Sciatic nerve (tissue), 2 donors: ENCODE measurements at regions not wholly inside any gene's neighbourhood (a gene's known extent, or its start where the extent isn't known, plus 50 kb on each side); places are given as distances from the start of the nearest gene placed in this dataset.
"Not testable (repeated sequence)": the region's sequence is repeated elsewhere in the genome, so short reads cannot be mapped to it uniquely, and the experiment has no call there.

Experiments used
- ATAC-seq: fragments of 200-7000 bp; cut with Tn5 transposase; one replicate; pipeline ENCODE4 v1.9.1; 2020; ENCODE audit warnings: mild to moderate bottlenecking, moderate library complexity
- DNase-seq: peaks from one replicate; pipeline ENCODE4 v3.0.0-alpha.2; 2020; ENCODE audit warnings: low spot score
- intact Hi-C: fragments of 100-400 bp; cut with DNase I; formaldehyde crosslinking; loops from one replicate; pipeline ENCODE4 v1.14.2; 2022
- donor health status: DM: no; HTN: no; CAD: no.
- donor health status: DM: no; HTN: no; CAD: no.

GRCh38 chr20:56722042-56722441, 92.9 kb downstream of the TFAP2C start:
- ATAC-seq (peak; percentile 46), DNase-seq (no peak)
- intact Hi-C loops = no loop called here

- intact Hi-C loops = no loop called here
- ATAC-seq = no peak
- DNase-seq = no peak
Measured at GRCh38 chr20:56723331-56723730, 94.2 kb downstream of the TFAP2C start.

GRCh38 chr20:56724241-56724757, 95.2 kb downstream of the TFAP2C start:
- DNase-seq (no peak), ATAC-seq (no peak)
- intact Hi-C loops = no loop called here

DNA sequence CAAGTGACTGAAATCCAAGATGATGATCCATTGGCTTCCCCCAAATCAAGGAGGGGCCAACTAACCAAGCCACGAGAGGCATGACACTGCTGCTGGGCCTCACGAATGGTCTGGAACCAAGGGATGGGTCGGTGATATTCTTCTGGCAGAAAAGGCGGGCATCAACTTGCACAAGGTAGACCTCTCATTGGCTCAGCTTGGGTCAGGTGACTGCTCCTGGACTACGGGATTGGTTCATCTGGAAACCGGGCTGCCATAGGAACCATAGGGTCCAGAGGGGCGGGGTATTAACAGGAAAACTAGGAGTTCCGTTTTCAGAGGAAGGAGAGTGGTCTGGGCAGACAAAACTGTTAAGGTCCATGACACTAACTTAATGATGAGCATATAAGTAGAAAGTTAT, 100.9 kb downstream of the TFAP2C start:
- ATAC-seq (no peak), DNase-seq (no peak)
- intact Hi-C loops = no loop called here

- intact Hi-C loops = no loop called here
- ATAC-seq (no peak), DNase-seq (no peak)
Measured at GRCh38 chr20:56730996-56731395, 101.9 kb downstream of the TFAP2C start.

- no peak for ATAC-seq
- no peak for DNase-seq
- intact Hi-C loops = no loop called here
Measured at GRCh38 chr20:56731476-56731875, 102.4 kb downstream of the TFAP2C start.

- ATAC-seq = no peak
- intact Hi-C loops = no loop called here
- no peak for DNase-seq
Measured at GRCh38 chr20:56733967-56734366, 104.9 kb downstream of the TFAP2C start.

DNA sequence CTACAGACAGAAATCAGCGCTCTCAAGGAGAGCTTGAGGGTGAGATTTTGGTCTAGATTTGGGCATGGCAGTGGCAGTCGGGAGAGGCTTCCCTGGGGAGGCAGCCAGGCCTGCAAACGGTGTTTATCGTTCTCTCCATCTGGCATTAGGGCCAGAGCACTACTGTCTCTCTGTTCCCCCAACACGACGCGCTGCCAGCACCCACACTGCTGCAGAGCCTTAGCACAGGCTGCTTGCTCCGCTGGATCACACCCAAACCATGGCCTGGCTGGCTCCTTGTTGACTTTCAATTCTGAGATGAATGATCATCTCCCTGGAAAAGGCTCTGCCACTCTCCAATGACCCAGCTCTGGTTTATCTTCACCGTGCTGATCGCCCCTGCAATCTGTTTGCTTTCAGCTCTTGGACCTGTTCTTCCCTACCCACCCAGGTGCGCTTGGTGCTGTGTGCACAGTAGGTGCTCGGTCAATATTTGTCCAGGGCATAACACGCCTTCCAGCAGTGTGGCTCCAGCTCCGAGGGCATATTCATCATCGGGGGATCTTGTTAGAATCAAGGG, 106.1 kb downstream of the TFAP2C start:
- ATAC-seq = no peak
- DNase-seq = no peak
- intact Hi-C loops = no loop called here

- intact Hi-C loops = no loop called here
- ATAC-seq (no peak), DNase-seq (no peak)
Measured at GRCh38 chr20:56736285-56736857, 107.3 kb downstream of the TFAP2C start.

DNA sequence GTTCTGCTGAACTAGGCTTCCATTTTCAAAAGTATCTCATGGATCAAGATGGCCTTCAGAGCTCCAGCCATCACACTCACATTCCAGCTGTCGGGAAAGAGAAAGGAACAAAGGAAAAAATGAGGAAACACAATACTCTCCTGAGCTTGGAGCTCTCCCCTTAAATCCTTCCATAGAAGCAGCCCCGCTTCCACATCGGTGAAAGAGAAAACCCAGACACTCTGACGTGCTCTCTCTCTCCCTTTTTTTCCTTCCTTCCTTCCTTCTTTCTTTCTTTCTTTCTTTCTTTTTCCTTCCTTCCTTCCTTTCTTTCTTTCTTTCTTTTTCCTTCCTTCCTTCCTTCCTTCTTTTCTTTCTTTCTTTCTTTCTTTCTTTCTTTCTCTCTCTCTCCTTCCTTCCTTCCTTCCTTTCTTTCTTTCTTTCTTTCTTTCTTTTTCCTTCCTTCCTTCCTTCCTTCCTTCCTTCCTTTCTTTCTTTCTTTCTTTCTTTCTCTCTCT, 115.3 kb downstream of the TFAP2C start:
- DNase-seq, ATAC-seq, intact Hi-C loops: not testable (repeated sequence)

DNA sequence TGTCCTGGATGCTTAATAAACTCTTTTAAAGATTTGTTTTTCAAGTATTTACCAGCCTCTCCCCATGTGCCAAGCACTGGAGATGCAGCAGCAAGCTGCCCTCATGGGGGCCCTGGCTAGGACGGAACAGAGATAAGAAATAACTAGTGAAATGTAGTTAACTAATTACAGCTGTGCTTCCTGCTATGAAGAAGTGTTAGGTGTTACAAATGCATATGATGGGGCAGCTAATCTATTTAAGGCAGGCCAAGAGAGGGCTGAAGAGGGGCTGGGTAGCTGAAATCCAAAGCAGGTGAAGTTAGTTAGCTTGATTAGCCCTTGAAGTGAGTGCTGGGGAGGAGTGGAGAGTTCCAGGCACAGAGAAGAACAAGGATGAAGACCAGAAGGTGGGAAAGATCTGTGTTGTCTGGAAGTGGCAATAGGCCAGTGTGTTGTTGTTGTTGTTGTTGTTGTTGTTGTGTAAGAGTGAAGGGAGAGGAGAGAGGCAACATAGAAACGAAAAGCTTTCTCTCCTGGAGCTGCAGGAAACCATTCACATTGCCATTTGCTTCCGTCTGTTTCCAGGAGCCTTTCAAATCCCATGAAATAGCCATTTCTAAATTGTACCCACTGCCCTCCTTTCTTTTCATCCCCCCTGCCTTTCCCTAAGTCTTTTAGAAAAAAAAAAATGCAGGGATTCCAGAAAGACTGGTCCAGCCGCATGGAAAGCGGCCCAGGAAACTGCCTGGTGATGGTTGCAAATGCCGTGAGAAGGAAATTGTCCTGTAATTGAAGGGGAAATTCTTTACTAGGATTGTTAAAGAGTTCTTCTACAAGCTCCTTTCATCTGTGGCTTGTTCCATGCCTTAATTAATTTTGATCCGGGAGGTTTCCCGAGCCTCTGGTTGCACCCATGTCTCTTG, 119.6 kb downstream of the TFAP2C start:
- ATAC-seq (no peak), DNase-seq (no peak)
- intact Hi-C loops = no loop called here

GRCh38 chr20:56750430-56750829, 121.3 kb downstream of the TFAP2C start:
- ATAC-seq (no peak), DNase-seq (no peak)
- intact Hi-C loops = no loop called here

GRCh38 chr20:56752274-56752673, 123.2 kb downstream of the TFAP2C start:
- DNase-seq (no peak), ATAC-seq (no peak)
- intact Hi-C loops = no loop called here

GRCh38 chr20:56755201-56755600, 126.1 kb downstream of the TFAP2C start:
- DNase-seq (no peak), ATAC-seq (no peak)
- intact Hi-C loops = no loop called here

- DNase-seq, intact Hi-C loops, ATAC-seq: not testable (repeated sequence)
Measured at GRCh38 chr20:56756658-56757057, 127.6 kb downstream of the TFAP2C start.

DNA sequence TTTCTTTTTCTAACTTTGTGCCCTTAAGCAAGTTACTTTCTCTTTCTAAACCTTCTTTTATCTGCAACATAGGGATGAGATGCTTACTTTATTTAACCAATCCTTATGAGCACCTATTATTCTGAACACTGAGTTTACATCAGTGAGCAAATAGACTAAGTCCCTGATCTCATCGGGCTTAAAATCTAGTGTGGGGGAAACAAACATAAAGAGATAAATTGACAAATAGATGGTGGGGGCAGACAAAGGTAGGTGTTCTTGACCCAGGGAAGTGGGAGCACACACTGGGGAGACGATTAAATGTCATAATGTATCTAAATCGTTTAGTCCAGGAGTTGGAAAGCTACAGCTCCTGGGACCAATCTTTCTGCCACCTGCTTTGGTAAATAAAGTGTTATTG, 129.6 kb downstream of the TFAP2C start:
- intact Hi-C loops = no loop called here
- ATAC-seq (no peak), DNase-seq (no peak)

- ATAC-seq (no peak), DNase-seq (no peak)
- intact Hi-C loops = no loop called here
Measured at GRCh38 chr20:56759741-56760278, 130.7 kb downstream of the TFAP2C start.

DNA sequence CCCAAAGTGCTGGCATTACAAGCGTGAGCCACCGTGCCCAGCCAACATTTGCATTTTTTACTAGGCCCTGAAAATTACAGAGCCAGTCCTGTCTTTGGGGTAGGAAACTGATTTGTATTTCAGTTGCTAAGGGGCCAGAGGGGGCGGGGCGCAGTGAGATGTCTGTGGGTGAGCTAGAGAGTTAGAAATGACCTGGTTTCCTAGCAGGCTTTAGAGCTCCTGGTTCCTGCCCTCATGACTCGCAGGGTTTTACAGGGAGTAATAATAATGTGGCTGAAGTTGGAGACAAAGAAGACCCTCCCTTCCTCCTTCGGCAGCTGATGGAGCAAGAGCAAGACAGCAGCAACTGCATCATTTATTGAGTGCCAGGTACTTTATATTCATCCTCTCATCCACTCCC, 131.5 kb downstream of the TFAP2C start:
- ATAC-seq (no peak), DNase-seq (no peak)
- intact Hi-C loops = no loop called here

- no peak for ATAC-seq
- intact Hi-C loops = no loop called here
- DNase-seq = no peak
Measured at GRCh38 chr20:56761393-56761792, 132.3 kb downstream of the TFAP2C start.

- intact Hi-C loops = no loop called here
- DNase-seq (no peak), ATAC-seq (no peak)
Measured at GRCh38 chr20:56762401-56762800, 133.3 kb downstream of the TFAP2C start.
